Ishikawa (cell line): ENCODE measurements at regions not wholly inside any gene's neighbourhood (a gene's known extent, or its start where the extent isn't known, plus 50 kb on each side); places are given as distances from the start of the nearest gene placed in this dataset.

Experiments
- CEBPB ChIP-seq: IDR thresholded peaks from 2 replicates; pipeline ENCODE4 v1.6.1; 2012
- CREB1 ChIP-seq: IDR thresholded peaks from 2 replicates; pipeline ENCODE4 v1.6.1; 2012; ENCODE audit warnings: low read depth
- EGR1 ChIP-seq: IDR thresholded peaks from 2 replicates; pipeline ENCODE4 v1.6.1; 2012
- EP300 ChIP-seq: IDR thresholded peaks from 2 replicates; pipeline ENCODE4 v1.6.1; 2012; ENCODE audit warnings: borderline replicate concordance
- FOXM1 ChIP-seq: IDR thresholded peaks from 2 replicates; pipeline ENCODE4 v1.6.1; 2012; ENCODE audit warnings: low read depth, borderline replicate concordance
- NFIC ChIP-seq: IDR thresholded peaks from 2 replicates; pipeline ENCODE4 v1.6.1; 2012
- RAD21 ChIP-seq: IDR thresholded peaks from 2 replicates; pipeline ENCODE4 v1.6.1; 2012; ENCODE audit warnings: low read depth
- TAF1 ChIP-seq: IDR thresholded peaks from 2 replicates; pipeline ENCODE4 v1.6.1; 2012; ENCODE audit warnings: low read depth, mild to moderate bottlenecking
- TCF12 ChIP-seq: IDR thresholded peaks from 2 replicates; pipeline ENCODE4 v1.6.1; 2012; ENCODE audit warnings: low read depth
- TEAD4 ChIP-seq: IDR thresholded peaks from 2 replicates; pipeline ENCODE4 v1.6.1; 2012
- YY1 ChIP-seq: IDR thresholded peaks from 2 replicates; pipeline ENCODE4 v1.6.1; 2012; ENCODE audit warnings: low read depth
- ZBTB7A ChIP-seq: IDR thresholded peaks from 2 replicates; pipeline ENCODE4 v1.6.1; 2012; ENCODE audit warnings: low read depth
- TF ChIP-seq, protein P1 (sequence below): IDR thresholded peaks from 2 replicates; pipeline ENCODE4 v1.6.1; 2012; ENCODE audit warnings: low read depth, mild to moderate bottlenecking
- TF ChIP-seq, protein P2 (sequence below): IDR thresholded peaks from 2 replicates; pipeline ENCODE4 v1.6.1; 2012
- TF ChIP-seq, protein P3 (sequence below): IDR thresholded peaks from 2 replicates; pipeline ENCODE4 v1.6.1; 2012

DNA sequence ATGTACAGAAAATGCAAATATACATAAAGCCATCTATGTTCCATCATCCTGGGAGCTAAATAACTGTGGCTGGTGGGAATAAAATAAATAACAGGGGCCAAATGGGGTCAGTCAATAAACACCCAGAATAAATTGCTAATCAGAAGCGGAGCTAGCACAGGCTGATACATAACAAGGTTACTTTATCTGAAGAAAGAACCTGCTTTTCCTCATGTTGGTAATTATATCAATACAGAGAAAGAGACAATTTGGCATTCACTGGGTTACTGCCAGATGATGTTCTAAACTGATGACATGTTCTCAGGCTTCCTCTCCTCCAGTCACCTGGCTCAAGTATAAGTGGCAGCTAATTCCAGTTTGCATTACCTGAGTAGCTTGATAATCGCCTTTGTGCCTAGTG is 144.9 kb upstream of the CD180 start:
- TF ChIP-seq ZBTB7A (no peak), TCF12 (no peak), EP300 (no peak), CREB1 (no peak), TAF1 (no peak), EGR1 (no peak), FOXM1 (no peak), YY1 (no peak)
- TF ChIP-seq, protein P1, sequence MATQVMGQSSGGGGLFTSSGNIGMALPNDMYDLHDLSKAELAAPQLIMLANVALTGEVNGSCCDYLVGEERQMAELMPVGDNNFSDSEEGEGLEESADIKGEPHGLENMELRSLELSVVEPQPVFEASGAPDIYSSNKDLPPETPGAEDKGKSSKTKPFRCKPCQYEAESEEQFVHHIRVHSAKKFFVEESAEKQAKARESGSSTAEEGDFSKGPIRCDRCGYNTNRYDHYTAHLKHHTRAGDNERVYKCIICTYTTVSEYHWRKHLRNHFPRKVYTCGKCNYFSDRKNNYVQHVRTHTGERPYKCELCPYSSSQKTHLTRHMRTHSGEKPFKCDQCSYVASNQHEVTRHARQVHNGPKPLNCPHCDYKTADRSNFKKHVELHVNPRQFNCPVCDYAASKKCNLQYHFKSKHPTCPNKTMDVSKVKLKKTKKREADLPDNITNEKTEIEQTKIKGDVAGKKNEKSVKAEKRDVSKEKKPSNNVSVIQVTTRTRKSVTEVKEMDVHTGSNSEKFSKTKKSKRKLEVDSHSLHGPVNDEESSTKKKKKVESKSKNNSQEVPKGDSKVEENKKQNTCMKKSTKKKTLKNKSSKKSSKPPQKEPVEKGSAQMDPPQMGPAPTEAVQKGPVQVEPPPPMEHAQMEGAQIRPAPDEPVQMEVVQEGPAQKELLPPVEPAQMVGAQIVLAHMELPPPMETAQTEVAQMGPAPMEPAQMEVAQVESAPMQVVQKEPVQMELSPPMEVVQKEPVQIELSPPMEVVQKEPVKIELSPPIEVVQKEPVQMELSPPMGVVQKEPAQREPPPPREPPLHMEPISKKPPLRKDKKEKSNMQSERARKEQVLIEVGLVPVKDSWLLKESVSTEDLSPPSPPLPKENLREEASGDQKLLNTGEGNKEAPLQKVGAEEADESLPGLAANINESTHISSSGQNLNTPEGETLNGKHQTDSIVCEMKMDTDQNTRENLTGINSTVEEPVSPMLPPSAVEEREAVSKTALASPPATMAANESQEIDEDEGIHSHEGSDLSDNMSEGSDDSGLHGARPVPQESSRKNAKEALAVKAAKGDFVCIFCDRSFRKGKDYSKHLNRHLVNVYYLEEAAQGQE = no peak

DNA sequence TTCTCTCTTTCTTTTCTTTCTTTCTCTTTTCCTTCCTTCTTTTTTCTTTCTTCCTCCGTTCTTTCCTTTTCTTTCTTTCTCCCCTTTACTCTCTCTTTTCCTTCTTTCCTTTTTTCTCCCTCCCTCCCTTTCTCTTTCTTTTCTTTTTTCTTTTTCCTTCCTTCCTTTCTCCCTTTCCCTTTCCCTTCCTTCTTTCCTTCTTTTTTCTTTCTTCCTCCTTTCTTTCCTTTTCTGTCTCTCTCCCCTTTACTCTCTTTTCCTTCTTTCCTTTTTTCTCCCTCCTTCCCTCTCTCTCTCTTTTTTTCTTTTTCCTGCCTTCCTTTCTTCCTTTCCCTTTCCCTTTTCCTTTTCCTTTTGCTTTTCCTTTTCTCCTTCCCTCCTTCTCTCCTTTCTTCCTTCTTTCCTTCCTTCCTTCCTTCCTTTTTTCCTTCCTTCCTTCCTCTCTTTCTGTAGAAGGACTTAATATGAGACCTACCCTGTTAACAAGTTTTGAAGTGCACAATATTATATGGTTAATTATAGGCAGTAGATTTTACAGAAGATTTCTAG is 142.7 kb upstream of the CD180 start:
- TF ChIP-seq FOXM1 = no peak
- TF ChIP-seq, protein P2, sequence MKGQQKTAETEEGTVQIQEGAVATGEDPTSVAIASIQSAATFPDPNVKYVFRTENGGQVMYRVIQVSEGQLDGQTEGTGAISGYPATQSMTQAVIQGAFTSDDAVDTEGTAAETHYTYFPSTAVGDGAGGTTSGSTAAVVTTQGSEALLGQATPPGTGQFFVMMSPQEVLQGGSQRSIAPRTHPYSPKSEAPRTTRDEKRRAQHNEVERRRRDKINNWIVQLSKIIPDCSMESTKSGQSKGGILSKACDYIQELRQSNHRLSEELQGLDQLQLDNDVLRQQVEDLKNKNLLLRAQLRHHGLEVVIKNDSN = no peak
- TF ChIP-seq CEBPB = no peak
- no peak for TF ChIP-seq EGR1
- no peak for TF ChIP-seq CREB1
- no peak for TF ChIP-seq TAF1
- TF ChIP-seq ZBTB7A = no peak
- TF ChIP-seq TEAD4 = no peak
- TF ChIP-seq, protein P1 = no peak
- no peak for TF ChIP-seq TCF12
- no peak for TF ChIP-seq RAD21
- TF ChIP-seq EP300 = no peak
- no peak for TF ChIP-seq NFIC
- TF ChIP-seq, protein P3, sequence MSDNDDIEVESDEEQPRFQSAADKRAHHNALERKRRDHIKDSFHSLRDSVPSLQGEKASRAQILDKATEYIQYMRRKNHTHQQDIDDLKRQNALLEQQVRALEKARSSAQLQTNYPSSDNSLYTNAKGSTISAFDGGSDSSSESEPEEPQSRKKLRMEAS = no peak

DNA sequence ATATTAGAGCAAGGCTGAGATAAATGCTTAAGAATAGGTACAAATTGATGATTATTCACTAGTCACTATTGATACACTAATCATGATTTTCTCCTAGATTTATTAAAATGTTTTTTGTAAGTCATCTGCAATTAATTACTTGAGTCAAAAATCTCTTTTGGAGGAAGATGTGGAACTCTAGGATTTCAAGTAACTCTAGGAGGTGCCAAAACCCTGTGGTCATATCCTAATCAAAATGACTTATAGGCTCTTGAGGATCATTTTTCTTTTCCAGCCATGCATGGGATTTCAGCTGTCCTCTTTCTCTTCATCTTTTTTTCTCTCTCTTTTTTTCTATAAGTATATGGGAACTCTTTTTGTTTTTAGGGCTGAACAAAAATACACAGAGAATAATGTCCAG is 141.8 kb upstream of the CD180 start:
- TF ChIP-seq ZBTB7A (no peak), CEBPB (no peak), YY1 (no peak), FOXM1 (no peak), NFIC (no peak), TAF1 (no peak), TCF12 (no peak), EP300 (no peak), RAD21 (no peak), TEAD4 (no peak), EGR1 (no peak), CREB1 (no peak)
- TF ChIP-seq, protein P3 = no peak
- TF ChIP-seq, protein P1 = no peak
- TF ChIP-seq, protein P2 = no peak

DNA sequence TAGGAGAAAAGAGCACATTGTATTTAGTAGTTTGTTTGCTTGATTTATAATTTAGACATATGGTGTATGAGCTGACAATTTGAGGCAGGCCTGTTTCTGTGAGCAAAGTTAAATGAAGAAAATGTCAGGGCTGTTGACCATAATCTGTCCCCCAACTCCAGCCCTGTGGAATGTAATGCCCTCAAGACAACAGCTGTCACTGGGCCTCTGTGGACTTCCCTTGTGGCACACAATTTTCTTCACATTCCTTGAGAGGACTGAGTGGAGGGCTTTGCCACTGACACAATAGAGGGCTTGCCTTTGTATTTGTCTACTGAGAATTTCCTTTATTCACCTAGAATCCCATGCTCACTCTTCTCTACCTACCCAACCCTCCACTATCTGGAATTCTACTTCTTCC is 141.2 kb upstream of the CD180 start:
- no peak for TF ChIP-seq EP300
- TF ChIP-seq, protein P2 = no peak
- no peak for TF ChIP-seq YY1
- TF ChIP-seq FOXM1 = no peak
- no peak for TF ChIP-seq TCF12
- TF ChIP-seq NFIC = no peak
- no peak for TF ChIP-seq RAD21
- TF ChIP-seq, protein P3 = no peak
- TF ChIP-seq EGR1 = no peak
- no peak for TF ChIP-seq ZBTB7A
- TF ChIP-seq CEBPB = no peak
- TF ChIP-seq TAF1 = no peak
- TF ChIP-seq CREB1 = no peak
- no peak for TF ChIP-seq TEAD4
- TF ChIP-seq, protein P1 = no peak
